ENCODE measurements at regions not wholly inside any gene's neighbourhood (a gene's known extent, or its start where the extent isn't known, plus 50 kb on each side); places are given as distances from the start of the nearest gene placed in this dataset.

- Histone ChIP-seq H2AFZ (ENCODE audit: low read depth, low read length, poor library complexity, severe bottlenecking) (no peak overlapping the region), H3K4me3 (replicated peaks in 1 of 2; ENCODE audit: low read depth in 1 of 2, low read length in 2 of 2) (no peak overlapping the region), H3K27me3 (ENCODE audit: insufficient read depth, low read length) (no peaks in the 10 kb centered on the region), H3K9ac (ENCODE audit: low read length) (no peak overlapping the region), H3K4me1 (ENCODE audit: control insufficient read depth in 1 of 2, insufficient read depth in 2 of 2, low read length in 2 of 2) (no peaks in the 10 kb centered on the region), H3K79me2 (ENCODE audit: insufficient read depth, low read length) (no peaks in the 10 kb centered on the region), H3K27ac (ENCODE audit: low read depth, low read length) (no peak overlapping the region), H4K20me1 (ENCODE audit: insufficient read depth) (no peaks in the 10 kb centered on the region), H3K4me2 (ENCODE audit: low read length) (no peak overlapping the region), H3K9me2 (ENCODE audit: insufficient read depth) (no peaks in the 10 kb centered on the region), H3K9me3 (ENCODE audit: control insufficient read depth in 1 of 2, insufficient read depth in 1 of 2, low read depth in 1 of 2, low read length in 2 of 2) (no peaks in the 10 kb centered on the region), H3K36me3 (ENCODE audit: control insufficient read depth in 1 of 2, insufficient read depth in 2 of 2, low read length in 2 of 2) (no peaks in the 10 kb centered on the region)
- ChIA-PET CTCF (no interaction called here), RAD21 (ENCODE audit: low non-redundant PET in 1 of 2, low total read pairs in 2 of 2, uncharacterized antibody in 2 of 2, unreplicated experiment in 2 of 2) (no interaction called here), POLR2A (no interaction called here)
- intact Hi-C loops (cut with micrococcal nuclease) = no loop called here
- ATAC-seq = no peak
- no TSS peak for BruUV-seq (replicated peaks)
- no peak for TF ChIP-seq FOSL1 (IDR thresholded peaks at IDR 0.05; ENCODE audit: low read depth)
- TF ChIP-seq REST (IDR thresholded peaks at IDR 0.05; ENCODE audit: low read depth) = no peak
- TF ChIP-seq CBX3 (IDR thresholded peaks at IDR 0.05; ENCODE audit: low read depth) = no peak
- no peak for TF ChIP-seq YY1 (IDR thresholded peaks at IDR 0.05; ENCODE audit: extremely low read depth, insufficient replicate concordance, low read depth, low read length)
- TF ChIP-seq EZH2phosphoT487 (IDR thresholded peaks at IDR 0.05; ENCODE audit: borderline replicate concordance) = no peak
- TF ChIP-seq SRF (IDR thresholded peaks at IDR 0.05; ENCODE audit: low read depth) = no peak
- no peak for DNase-seq (ENCODE audit: low read depth, low spot score)
These were observed 76.7 kb upstream of the NAF1 start for GRCh38 chr4:163243297-163243981.

Measured in HCT116 (cell line).